ENCODE measurements at regions not wholly inside any gene's neighbourhood (a gene's known extent, or its start where the extent isn't known, plus 50 kb on each side); places are given as distances from the start of the nearest gene placed in this dataset.
A peak's percentile ranks its signal among the peaks of the same experiment; 100 is the strongest.
"Not testable (repeated sequence)": the region's sequence is repeated elsewhere in the genome, so short reads cannot be mapped to it uniquely, and the experiment has no call there.

DNA sequence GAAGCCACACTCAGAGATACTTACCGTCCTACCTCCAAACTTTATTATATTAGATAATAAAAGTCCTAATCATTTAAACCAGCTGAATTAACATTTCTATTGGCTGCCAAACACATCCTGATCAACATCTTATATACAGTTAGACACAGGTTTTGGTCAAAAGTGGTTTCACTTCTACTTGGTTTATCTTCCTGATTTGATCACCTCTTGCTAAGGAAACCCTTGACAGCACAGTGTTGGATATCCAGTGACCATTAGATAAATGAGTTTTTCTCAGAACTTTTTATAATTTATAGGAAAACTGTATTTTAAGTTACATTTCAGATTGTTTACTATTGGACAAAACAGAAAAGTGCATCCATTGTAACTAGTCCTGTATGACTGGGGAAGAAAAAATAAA is 198.4 kb upstream of the NR2F2 start:
- no peak for DNase-seq

DNA sequence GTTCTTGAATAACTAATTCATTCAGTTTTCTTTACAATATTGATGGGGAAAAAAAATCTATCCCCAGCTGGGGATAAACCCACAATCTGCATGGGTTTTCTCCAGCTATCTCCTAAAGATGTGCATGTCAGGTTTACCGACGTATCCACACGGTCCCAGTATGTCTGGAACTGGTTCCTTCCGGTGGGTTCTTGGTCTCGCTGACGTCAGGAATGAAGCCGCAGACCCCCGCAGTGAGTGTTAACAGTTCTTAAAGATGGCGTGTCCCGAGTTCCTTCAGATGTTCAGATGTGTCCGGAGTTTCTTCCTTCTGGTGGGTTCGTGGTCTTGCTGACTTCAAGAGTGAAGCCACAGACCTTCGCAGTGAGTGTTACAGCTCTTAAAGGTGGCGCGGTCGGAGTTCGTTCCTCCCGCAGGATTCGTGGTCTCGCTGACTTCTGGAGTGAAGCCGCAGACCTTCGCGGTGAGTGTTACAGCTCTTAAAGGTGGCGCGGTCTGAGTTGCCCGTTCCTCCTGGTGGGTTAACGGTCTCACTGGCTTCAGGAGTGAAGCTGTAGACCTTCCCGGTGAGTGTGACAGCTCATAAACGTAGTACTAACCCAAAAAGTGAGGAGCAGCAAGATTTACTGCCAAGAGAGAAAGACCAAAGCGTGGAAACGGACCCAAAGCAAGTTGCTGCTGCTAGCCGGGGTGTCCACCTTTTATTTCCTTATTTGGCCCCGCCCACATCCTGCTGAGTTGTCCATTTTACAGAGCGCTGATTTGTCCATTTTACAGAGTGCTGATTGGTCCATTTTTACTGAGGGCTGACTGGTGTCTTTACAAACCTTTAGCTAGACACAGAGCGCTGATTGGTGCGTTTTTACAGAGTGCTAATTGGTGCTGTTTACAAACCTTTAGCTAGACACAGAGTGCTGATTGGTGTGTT is 195.1 kb upstream of the NR2F2 start:
- no peak for DNase-seq

DNA sequence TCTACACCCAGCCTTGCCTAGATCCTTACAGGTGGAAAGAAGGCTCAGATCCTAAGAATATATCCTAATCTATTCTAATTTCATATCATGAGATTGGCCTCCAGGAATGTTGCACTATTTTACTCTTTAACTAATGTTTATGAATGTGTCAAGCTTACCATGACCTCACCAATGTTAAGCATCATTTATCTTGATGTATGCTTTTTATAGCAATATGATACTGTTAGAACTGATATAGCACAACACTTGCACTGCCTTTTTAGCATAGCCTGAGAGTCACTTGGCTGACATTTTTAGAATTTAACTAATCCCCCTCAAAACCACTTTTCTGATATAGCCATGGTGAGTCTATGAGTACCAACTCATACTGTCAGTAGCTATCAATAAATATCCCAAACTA is 191.5 kb upstream of the NR2F2 start:
- DNase-seq = no peak

DNA sequence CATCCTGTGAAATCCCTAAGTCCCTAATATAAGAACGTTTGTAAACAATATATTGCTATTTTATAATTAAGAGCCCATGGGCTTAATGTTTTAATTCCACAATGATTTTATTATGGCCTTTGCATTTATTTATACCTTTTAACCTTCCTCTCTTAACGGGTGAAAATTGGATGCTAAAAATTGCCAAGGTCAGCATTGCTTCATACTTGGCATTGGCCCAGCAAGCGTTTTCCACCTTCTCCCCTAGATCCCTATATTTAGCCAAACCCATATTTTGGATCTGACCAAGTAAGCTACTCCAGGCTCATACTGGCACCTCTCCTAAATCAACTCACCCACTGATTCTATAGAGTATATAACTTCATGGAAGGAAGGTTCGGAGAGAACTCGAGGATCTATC is 188.0 kb upstream of the NR2F2 start:
- DNase-seq = no peak

DNA sequence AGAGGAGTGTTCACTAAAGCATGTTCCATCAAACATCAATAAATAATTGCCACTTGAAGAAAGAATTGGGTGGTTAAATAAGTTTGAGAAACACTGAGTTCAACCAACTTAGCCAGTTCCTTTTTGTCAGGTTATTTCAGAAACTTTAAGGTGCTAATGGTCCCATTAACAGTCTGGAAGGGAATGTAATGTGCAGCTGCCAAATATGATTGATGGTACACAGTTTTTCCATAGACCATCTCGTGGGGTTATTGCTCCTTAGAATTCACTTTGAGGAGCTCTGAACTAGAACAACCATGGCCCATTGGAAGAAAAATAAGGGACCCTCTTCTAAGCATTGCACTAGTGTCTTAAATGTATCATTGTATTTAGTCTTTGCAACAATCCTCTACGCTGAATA is 185.8 kb upstream of the NR2F2 start:
- no peak for DNase-seq

DNA sequence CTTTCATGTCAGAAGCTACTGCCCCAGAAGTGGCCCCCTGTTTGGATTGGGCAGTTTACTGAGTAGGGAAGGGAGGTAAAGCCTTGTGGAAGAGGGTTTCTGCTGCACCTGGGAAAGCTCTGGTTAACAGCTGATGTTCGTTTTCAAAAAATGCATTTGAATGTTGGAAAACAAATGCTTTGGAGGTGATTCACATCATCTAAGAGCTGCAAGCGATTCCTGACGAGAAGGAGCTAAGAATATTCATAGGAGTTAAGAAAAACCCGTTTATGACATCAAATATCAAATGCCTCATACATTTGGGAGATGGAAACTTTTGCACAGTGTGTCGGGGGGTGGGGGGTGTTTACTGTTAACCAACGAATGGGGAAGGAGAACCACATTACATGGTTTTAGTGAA is 183.8 kb upstream of the NR2F2 start:
- no peak for DNase-seq

DNA sequence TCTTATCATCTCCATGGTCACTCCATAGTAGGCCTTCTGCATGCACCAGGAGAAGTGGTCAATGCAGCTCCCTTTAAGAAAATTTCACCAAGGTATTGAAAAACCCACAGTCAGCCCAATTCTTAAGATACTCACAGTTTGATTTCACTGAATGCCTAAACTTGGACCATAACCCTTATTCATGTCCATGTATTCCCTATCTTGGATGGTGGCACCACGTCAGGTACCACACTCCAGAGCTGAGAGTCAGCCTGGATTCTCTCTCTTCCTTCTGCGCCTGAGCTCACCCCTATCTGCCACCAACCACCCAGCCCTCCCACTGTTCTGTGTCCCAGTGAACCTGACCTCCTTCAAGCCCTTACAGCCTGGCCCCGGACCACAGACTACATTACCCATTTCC is 183.2 kb upstream of the NR2F2 start:
- no peak for DNase-seq

DNA sequence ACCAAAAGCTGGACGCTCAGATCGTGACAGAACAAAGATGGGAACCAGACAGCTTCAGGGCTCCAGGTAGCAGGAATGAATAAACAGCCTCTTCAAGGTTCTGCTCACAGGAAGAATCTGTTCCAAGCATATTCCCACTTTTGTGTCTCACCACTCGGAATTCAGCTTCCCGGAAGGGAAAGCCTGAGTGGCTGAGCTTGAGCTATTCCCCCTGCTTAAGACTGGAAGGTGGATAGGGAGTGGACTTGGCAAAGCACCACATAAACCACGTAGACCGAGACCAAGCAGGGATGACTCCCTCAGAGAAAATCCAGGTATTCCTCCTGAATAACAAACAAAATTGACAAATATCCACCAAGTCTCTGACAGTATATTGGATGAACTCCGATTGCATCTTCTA is 180.2 kb upstream of the NR2F2 start:
- DNase-seq = no peak

DNA sequence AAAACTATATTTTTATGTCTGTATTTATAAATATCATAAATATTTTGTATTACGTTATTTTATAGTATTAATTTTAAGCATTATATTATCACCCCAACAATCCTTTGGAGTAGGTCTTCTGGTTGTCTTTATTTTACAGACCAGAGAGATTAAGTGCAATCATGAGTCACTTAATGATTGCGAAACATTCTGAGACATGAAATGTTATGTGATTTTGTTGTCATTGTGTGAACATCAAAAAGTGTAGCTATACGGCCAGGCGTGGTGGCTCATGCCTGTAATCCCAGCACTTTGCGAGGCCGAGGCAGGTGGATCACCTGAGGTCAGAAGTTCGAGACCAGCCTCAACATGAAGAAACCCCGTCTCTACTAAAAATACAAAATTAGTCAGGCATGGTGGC is 178.8 kb upstream of the NR2F2 start:
- DNase-seq = not testable (repeated sequence)

DNA sequence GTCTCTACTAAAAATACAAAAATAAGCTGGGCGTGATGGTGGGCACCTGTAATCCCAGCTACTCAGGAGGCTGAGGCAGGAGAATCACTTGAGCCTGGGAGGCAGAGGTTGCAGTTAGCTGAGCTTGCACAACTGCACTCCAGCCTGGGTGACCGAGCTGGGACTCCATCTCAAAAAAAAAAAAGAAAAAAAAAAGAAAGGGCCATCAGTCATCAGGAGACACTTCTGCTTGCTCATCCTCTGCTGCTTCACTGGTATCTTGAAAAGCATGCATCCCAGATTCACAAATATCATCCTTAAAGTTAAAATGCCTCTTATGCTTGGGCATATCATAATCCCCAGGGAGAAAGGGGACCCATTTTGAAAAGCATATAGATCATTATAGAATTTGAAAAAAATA is 176.6 kb upstream of the NR2F2 start:
- no peak for DNase-seq

DNA sequence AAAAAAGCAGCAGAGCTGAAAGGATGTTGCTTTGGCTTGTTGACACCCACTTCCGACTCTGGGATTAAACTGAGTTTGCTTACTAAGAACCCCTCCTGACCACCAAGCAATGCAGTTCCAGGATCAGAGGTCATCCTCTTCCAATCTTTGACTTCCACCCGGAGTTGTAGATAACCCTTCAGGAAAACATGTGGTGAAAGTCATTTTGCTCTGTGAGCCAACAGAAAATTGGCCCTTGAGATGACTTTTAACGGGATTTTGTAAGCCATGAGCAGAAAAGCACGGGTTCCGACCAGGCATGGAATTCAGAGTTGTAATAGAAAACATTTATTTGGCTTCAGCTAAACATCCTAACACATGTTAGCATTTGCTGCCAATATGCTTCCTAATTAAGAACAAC is 171.6 kb upstream of the NR2F2 start:
- peak; percentile 77 to 83 for DNase-seq

DNA sequence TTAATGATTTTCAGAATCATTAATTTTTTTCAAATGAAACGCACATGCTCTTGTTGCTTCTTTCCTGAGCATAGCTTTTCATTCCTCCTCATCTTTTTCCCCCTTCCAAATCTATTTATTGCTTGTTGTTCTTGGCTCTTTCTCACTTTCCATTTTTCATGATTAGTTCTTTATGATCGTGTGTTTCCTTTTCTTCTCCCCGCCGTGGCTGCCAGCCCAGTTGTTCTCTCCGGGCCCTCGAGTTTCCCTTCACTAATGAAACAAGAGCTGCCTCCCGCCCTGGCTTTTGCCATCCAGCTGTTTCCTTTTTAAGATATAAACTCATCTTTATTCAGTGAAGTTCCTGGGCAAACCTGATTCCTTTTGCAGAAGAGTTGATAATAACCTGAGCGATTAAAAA is 170.2 kb upstream of the NR2F2 start:
- peak; percentile 75 to 76 for DNase-seq

DNA sequence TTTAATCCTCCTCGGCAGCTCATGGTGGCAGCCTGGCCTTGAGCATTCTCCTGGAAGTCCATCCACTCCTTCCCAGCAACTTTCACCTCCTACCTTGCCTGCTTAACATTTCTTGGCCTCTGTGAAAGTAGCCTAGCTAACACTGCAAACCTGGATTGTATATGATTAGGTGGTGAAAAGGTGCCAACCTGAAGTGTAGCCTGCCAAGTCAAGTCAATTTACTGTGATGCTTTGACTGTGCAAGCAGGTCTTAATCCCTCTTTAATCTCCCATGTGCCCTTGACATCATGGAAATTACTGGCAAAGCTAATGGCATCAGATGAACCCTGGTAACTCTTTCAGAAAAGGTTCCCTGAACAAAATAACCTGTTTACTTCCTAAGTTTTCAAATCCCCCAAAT is 169.7 kb upstream of the NR2F2 start:
- DNase-seq = no peak

DNA sequence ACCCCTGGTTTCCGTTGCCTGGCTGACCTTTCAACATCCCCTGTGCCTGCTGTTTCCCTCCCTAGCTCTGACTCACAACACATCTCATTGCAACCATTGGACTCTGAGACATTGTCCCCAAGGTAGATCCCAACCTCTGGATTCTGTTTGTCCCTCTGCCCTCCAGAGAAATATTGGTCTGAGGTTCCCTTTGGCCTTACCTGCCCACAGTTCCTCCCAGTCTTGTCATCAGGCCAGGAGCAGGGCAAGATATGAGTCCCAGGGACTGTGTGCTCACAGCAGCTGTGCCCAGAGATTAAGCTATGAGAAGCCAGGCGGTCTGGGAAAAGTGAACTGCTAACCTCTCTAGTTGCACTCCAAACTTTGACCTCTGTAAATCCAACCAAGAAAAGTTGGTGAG is 168.2 kb upstream of the NR2F2 start:
- no peak for DNase-seq

DNA sequence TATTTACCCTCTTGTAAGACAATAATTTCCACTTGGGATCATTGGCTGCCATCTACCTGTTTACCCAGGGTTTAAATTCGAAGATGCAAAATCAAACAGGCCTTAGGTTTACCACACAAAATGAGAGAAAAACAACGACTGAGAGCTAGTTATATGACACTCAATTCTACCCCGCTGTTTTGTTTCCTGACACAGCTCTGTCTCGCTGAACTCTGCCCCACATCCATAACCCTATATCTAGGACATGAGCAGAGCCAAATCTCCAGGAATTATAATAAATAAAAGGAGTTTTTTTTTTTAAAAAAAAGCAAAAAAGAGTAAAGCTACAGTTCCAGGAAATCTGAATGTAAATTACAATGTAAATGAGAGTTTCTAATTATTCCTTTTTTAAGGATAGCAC is 165.4 kb upstream of the NR2F2 start:
- DNase-seq = no peak

DNA sequence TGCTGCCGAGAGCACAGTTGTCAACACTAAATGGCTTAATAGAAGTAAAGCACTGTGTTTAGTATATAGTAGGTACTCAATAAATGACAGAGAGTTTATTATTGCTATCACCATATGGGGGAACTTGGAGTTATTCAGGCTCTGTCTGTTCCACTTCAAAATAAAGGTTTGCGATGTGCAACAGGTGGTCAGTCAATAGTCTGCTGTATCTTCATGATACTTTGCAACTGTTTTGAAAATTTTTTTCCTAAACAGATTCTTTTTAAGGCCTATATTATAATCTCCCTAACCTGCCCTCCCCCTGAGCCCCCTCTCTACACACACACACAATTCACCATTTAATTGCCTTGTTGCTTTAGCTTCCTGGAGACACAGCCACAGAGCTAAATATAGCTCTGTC is 164.7 kb upstream of the NR2F2 start:
- no peak for DNase-seq

DNA sequence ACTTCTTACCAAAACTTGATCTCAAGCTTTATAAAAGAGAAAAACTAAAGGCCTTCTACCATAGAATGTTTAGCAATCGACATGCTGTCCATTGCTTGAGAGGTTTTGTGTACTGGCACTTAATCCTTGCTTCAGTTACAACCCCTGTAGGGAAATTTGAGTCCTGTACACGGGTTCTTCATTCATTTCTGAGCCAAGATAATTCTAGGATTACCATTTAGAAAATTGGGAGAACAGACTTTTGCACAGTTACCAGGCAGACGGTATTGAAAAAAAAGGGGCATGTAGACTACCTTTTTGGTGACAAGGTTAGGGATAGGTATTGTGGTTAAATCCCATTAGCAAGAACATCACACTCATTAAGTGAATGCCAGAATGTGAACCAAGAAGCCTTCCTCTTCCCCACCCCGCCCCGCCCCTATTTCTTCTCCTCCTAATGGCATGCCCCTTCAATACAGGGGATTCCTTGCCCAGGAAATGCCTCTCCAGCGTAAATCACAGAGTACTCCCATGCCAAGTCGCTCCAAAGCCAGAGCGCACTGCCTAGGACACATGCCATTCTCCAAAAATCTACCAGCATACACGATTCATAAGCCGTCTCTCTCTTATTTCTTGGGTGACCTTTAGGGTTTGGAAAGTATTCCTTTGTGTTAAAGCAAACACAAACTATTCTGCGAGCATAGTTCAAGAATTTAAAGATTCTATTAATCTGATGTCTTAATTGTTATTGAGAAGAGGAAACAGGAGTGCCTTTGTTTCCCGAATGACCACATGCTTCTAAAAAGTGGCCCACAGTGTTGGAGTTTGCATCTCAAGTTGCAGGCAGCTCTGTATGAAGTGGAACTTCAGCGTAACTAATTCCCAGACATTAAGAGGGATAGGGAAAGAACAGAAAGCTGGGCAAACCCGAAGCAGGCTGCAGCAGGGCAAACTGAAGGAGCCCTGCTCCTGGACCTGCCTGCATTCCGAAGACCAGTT is 164.0 kb upstream of the NR2F2 start:
- DNase-seq = no peak

DNA sequence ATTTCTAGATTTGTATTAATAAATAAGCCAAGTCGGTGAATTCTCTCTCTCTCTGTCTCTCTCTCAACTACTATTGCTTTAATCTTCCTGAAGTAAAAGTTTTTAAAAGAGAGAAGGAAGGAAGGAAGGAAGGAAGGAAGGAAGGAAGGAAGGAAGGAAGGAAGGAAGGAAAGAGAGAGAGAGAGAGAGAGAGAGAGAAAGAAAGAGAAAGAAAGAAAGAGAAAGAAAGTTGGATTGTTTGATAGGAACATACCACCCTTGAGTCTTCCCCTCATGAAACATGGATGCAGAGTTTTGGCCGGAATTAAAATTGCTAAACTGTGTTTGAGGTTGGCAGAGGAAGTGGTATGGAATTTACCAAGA is 159.9 kb upstream of the NR2F2 start:
- not testable (repeated sequence) for DNase-seq

DNA sequence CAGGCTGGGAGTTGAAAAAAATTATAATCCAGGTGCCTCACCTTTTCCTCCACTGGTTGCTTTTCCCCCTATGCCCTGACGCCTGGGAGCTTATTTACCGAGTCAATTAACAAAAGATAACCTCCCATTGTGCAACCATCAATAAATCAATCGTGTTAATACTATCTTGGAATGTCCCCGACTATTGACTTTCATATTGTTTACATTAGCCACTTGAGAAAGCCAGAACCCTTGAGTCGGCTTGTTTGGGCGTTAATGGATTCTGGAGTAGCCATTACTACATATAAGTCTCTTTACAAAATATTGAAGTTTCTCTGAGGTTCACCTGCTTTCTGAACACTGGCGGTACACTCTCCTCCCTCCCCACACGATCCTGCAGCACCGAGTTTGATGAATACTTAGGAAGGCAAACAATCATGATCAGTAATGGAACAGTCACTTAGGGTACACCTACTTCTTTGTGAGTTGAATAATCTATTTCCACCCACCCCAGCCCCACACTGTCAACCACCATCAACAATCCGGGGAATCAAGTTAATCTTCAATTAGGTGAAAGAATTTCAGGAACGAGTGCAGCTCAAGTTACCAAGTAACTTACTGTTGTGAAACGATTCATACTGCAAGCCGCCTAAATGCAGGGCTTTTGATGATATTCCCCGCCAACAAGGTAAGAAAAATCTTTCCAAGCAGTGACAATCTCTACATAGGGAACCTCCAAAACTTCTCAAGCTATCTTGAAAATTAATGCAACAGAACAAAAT is 159.3 kb upstream of the NR2F2 start:
- peak in 1 of 2 donors; percentile 36 for DNase-seq

DNA sequence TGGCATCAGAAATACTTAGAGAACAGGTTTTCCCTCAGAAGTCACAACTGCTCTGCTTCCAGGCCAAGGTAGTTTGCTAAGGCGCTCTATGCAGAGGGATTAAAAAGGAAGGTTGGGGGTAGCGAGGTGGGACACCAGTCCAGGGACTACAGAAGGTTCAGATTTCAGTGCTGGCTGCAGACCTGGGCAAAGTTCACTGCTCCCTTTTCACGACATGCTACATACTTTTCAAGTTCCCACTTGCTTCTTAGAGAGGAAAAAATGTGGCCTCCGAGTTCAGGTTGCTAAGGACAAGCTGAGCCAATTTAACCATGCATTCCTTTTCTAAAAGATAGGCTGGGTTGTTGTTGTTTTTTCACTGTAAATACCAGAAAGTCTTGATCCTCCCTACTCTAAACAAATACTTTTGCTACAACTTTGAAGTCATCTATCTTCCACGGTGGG is 158.6 kb upstream of the NR2F2 start:
- DNase-seq = no peak

DNA sequence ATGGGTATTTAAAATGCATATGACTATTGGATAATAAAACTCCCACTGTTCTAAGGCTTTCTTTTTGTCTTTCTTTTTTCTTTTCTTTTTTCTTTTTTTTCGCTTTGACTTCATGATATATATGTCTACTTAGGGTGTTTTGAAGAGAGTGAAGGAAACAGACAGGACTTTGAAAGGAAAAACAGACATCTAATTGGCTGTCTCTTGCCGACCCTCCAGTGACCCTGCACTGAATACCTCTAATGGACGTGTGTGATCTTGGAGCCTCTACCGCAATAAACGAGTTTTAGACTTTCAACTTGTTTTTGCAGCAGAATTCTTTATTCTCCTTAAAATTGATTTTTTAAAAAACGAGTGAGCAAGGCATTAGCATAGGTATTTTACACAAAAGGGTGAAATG is 158.1 kb upstream of the NR2F2 start:
- DNase-seq = no peak

DNA sequence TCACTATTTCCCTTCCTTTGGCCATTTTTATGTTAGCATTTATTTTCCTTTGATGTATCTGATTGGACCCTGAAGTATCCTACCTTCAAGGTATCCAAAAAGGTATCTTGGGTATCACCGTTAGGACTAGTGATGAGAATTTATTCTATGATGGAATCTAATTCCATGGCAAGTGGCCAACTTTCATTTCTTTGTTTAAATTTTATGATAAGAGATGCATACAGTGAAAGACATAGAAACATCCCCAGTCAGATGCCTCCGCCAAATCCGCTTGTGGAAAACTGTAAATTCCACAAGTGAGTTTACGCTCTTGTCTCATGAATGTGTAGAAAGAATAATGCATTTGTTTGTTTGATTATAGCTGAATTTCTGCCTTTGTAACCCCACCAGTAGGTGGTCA is 153.7 kb upstream of the NR2F2 start:
- no peak for DNase-seq

All from right lung (tissue), 2 donors.